ENCODE measurements at regions not wholly inside any gene's neighbourhood (a gene's known extent, or its start where the extent isn't known, plus 50 kb on each side); places are given as distances from the start of the nearest gene placed in this dataset.

- DNase-seq (ENCODE audit: low spot score) = no peak
These were observed 63.0 kb upstream of the CLMN start for GRCh38 chr14:95382747-95383146.

- no peak for DNase-seq (ENCODE audit: low spot score)
These were observed 62.0 kb upstream of the CLMN start for GRCh38 chr14:95381726-95382125.

DNA sequence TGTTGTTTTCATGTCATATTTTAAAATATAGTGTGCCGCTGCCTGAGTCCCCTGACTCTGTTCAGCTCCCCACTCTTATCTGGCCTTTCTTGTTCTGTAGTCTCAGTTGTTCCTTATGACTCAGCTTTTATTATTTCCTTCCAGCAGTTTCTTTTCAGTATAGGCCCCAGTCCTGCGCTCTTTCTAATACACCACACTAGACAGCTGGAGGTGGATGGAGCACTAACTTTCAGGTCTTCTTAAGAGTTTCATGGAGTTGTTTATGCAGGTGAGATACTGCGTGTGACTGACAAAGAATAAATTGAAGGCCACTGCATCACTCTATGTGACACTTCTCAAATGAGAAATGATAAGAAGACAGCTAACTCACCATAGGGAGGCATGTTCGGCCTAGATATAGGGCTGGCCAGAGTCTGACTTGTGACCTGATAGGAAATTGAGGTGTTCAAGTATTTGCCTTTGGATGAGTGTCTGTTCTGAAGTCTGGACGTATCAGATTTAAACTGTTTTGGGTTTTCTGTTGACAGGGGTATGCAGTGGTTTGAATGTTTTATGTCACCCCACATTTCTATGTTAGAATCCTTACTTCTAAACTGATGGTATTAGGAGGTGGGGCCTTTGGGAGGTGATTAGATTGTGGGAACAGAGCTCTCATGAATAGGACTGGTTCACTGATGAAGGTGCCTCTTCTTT, 60.8 kb upstream of the CLMN start:
- no peak for DNase-seq (ENCODE audit: low spot score)

DNA sequence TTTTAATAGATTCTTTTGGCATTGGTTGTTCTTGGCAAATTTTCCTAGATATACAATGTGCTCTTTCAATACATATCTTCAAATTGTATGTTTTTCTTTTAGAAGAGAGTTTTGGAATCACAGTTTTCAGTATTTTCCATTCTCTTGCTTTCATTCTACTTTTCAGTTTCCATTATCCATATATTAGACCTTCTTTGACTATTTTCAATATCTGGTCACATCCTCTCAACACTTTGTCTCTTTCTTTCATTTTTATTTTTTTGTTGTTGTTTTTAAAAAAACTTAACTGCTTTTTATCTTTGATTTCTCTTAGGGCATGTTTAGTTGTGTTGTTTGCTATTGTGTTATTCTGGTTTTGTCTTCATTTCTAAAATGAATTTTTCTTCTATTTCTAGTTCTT, 59.9 kb upstream of the CLMN start:
- DNase-seq (ENCODE audit: low spot score) = no peak

DNA sequence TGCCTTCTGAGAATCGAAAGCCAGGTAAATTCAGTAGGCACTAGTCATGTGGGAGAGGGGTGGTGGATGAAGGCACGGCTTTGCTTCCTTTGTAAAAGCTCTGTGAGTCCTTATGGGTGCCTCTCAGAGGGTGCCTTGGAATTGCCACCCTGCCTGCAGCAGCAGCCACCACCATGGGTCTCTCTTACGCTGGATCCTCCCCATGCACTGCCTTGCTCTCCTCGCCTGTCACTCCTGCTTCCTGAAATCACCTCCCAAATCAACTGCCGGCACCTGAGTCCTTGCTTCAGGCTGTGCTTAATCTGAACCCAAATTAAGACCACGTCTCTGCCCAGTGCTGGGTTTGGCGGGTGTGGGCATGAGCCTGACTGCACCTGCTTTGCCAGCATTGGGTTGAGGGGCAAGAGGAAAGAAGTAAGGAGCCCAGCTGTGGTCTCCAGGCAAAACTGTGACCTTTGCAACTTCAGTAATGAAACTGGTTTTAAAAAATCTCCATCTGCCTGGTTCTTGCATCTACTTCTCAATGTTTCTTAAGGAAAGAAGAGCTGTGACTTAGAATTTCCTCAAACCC, 55.9 kb upstream of the CLMN start:
- DNase-seq (ENCODE audit: low spot score) = no peak

DNA sequence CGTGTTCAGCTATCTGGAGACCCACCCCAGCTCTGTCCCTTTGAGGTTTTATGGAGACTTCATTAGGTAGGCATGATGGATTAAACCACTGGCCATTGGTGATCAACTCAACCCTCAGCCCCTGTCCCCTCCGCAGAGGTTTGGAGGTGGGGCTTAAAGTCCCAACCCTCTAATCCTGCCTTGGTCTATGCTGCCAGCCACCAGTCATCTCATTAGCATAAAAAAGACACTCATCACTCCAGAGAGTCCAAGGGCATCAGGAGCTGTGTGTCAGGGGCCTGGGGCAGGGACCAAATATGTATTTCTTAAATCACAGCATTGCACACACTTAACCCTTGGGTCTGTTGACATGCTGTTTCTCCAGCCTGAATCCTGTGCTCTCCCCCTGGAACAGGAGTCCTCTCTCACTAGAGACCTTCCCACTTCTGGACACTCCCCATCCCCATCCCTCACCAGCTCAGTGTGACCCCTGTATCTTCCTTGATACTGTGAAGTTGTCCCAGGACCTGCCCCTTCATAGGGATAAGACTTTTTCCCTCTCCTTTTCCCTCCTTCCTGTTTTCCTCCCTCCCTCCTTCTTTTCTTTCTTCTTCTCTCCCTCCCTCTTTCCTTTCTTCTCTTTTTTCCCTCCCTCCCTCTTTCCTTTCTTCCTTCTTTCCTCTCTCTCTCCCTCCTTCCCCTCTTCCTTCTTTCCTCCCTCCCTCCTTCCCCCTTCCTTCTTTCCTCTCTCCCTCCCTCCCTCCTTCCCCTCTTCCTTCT, 54.7 kb upstream of the CLMN start:
- no peak for DNase-seq (ENCODE audit: low spot score)

DNA sequence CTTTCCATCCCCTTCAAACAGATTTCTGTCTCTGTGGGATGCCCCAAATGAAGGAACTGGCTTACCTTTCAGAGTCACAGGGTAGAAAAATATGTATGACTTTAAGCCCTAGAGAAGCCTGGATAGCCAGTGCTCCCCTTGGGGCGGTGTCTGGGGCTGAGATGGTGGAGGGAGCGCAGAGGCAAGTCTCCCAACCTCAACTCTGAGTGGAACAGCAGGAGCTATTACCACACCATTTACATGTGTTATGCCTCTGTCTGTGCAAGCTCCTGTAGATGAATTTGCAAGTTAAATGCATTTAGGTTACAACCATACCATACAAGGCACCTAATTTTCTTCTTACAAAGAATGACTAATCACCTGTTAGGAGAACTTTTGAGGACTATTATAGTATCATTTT, 50.4 kb upstream of the CLMN start:
- DNase-seq (ENCODE audit: low spot score) = no peak

All from CD4-positive, alpha-beta T cell treated with Interleukin-2 at 100 ng/mL for 4 hours (primary cell).